Hypothalamus (tissue), 51 donors: ENCODE measurements at regions not wholly inside any gene's neighbourhood (a gene's known extent, or its start where the extent isn't known, plus 50 kb on each side); places are given as distances from the start of the nearest gene placed in this dataset.
"Not testable (repeated sequence)": the region's sequence is repeated elsewhere in the genome, so short reads cannot be mapped to it uniquely, and the experiment has no call there.

ENCODE experiments used
- DNase-seq, 51 donors: peaks; one replicate each; lab custom pipeline; 2025; lab: John Stamatoyannopoulos, UW

GRCh38 chr19:27742041-27742440 is 1470.9 kb downstream of the UQCRFS1 start:
- DNase-seq = no peak

GRCh38 chr19:27741236-27741635 is 1471.7 kb downstream of the UQCRFS1 start:
- no peak for DNase-seq

- DNase-seq = no peak
These were observed 1472.6 kb downstream of the UQCRFS1 start for GRCh38 chr19:27740396-27740795.

- DNase-seq = no peak
These were observed 1474.3 kb downstream of the UQCRFS1 start for GRCh38 chr19:27738569-27739193.

- no peak for DNase-seq
These were observed 1476.7 kb downstream of the UQCRFS1 start for GRCh38 chr19:27736225-27736624.

- DNase-seq = no peak
These were observed 1477.6 kb downstream of the UQCRFS1 start for GRCh38 chr19:27735314-27735713.

GRCh38 chr19:27734496-27735220 is 1478.3 kb downstream of the UQCRFS1 start:
- no peak for DNase-seq

GRCh38 chr19:27733551-27734266 is 1479.2 kb downstream of the UQCRFS1 start:
- no peak for DNase-seq

- no peak for DNase-seq
These were observed 1483.6 kb downstream of the UQCRFS1 start for GRCh38 chr19:27729332-27729731.

- no peak for DNase-seq
These were observed 1490.3 kb downstream of the UQCRFS1 start for GRCh38 chr19:27722625-27723024.

GRCh38 chr19:27720155-27720554 is 1492.8 kb downstream of the UQCRFS1 start:
- DNase-seq = no peak

- DNase-seq = no peak
These were observed 1493.9 kb downstream of the UQCRFS1 start for GRCh38 chr19:27719034-27719433.

- no peak for DNase-seq
These were observed 1494.7 kb downstream of the UQCRFS1 start for GRCh38 chr19:27718234-27718633.

- no peak for DNase-seq
These were observed 1495.1 kb downstream of the UQCRFS1 start for GRCh38 chr19:27717825-27718224.

- no peak for DNase-seq
These were observed 1496.0 kb downstream of the UQCRFS1 start for GRCh38 chr19:27716922-27717321.

- no peak for DNase-seq
These were observed 1498.1 kb downstream of the UQCRFS1 start for GRCh38 chr19:27714857-27715256.

GRCh38 chr19:27709496-27709895 is 1503.5 kb downstream of the UQCRFS1 start:
- DNase-seq = no peak

GRCh38 chr19:27708986-27709385 is 1504.0 kb downstream of the UQCRFS1 start:
- not testable (repeated sequence) for DNase-seq

- not testable (repeated sequence) for DNase-seq
These were observed 1505.9 kb downstream of the UQCRFS1 start for GRCh38 chr19:27707026-27707425.

GRCh38 chr19:27705896-27706295 is 1507.1 kb downstream of the UQCRFS1 start:
- no peak for DNase-seq

GRCh38 chr19:27694361-27695055 is 1518.4 kb downstream of the UQCRFS1 start:
- DNase-seq = no peak
